GM21825 (cell line): ENCODE measurements at regions not wholly inside any gene's neighbourhood (a gene's known extent, or its start where the extent isn't known, plus 50 kb on each side); places are given as distances from the start of the nearest gene placed in this dataset.
A peak's percentile ranks its signal among the peaks of the same experiment; 100 is the strongest.
"Not testable (repeated sequence)": the region's sequence is repeated elsewhere in the genome, so short reads cannot be mapped to it uniquely, and the experiment has no call there.

Experiments used
- ATAC-seq: cut with Tn5 transposase; IDR thresholded peaks from one replicate; pipeline ENCODE4 v1.9.1; 2021; ENCODE audit warnings: mild to moderate bottlenecking, moderate library complexity; ENCODE audit not compliant: unreplicated experiment

GRCh38 chr1:70553567-70553956 is 142.5 kb downstream of the CTH start:
- no peak for ATAC-seq

DNA sequence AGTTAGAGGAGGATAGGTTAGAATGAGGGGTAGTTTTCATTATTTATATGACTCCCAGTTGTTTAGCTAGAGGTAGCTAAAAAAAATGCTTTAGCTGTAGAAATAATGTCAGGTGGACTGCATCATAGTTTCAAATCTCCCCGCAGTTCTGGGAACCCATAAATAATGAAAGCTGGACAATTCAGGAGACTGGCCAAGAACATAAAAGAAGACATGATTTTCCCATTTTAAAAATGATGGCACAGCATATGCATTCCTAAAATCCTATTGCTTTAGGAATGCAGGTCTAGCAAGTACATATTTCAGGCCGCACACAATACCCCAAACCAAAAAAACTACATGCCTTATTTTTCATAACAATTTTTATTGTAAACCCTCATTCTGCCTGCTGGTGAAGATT is 143.3 kb downstream of the CTH start:
- no peak for ATAC-seq

GRCh38 chr1:70556541-70556940 is 145.5 kb downstream of the CTH start:
- ATAC-seq, result no peak

- no peak for ATAC-seq
Observed at GRCh38 chr1:70567167-70567566, 156.1 kb downstream of the CTH start.

- no peak for ATAC-seq
Observed at GRCh38 chr1:70571191-70571590, 160.1 kb downstream of the CTH start.

DNA sequence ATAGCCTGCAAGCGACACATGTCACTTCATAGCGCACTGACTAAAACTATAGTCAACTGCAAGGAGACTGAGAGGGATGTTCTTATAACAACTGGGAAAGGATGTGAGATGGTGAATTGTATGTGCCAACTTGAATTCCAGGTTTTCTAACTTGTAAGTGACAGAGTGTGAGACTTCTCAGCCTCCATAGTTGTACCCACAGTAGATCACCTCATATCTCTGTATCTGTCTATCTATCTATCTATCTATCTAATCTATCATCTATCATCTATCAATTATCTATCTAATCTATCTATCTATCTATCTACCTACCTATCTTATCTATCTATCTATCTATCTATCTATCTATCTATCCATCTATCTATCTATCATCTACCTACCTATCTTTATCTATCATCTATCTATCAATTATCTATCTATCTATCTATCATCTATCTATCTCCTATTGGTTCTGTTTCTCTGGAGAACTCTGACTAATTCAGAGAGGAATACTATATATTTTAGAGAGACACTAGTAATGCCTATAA is 162.3 kb downstream of the CTH start:
- ATAC-seq, result no peak

DNA sequence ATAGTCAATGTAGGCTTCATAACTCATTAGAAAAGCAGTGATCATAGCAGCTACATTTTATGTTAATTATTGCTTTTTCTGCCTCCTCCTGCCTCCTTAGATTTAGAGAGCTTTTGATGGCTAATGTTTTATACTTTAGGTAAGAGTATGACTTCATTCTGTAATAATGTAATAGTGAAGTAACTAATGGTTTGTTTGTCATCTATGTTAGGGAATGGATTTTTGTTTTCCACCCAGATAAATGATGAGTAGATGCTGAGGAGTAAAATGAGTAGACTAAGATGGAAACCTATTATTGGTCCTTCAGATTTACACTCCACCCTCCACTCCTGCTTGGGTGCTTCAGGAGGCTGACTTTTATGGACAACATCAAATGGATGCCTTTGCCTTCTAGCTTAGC is 170.6 kb downstream of the CTH start:
- ATAC-seq, result no peak

DNA sequence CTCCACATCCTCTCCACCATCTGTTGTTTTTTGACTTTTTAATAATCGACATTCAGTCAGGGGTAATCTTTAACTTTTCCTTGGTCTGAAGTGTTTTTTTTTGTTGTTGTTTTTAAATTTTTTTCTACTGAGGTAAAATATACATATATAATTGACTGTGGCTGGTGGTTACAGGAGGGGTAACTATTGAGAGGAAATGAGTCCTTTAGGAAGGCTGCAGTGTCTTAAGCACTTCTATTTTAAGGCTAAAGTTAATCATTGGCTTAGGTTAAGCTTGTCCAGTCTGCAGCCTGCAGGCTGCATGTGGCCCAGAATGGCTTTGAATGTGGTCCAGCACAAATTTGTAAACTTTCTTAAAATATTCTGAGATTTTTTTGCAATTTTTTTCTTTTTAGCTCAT is 172.5 kb downstream of the CTH start:
- ATAC-seq, result peak; percentile 99

DNA sequence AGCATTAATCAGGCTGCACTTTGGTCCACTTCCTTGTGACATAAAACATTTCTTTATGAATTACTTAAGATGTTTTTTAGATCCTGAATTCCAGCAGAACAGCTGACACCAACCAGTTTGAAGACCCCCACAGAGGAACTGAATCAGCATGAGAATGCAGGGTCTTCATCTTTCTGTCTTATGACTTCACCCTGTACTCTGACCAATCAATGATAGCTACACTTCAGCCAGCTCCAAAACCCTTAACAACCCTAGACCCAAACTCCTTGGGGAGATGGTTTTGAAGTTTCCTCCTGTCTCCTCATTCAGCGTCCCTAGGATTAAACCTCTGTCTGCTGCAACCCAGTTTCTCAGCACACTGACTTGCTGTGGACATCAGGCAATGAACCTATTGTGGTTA is 175.0 kb downstream of the CTH start:
- ATAC-seq, result no peak

DNA sequence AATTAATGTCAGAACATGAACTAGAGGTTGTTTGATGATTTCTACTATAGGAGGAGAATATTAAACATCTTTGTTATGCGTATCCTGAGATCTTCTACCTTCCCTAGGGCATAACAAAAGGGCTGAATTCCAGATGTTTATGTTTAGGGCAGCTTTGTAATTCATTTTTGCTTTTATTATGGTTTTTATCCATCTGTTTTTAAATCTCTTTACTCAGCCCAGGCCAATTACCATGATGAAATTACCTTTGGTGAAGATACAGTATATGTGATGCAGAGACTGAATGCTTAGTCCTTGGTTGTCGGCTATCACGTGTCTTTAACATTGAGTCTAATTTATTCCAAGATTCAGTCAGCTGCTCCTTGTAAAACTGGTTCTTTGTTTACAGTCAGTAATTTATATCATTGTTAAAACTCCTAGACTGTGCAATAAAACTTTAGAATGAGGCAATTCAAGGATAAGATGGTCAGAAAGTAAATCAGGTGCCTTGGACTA is 176.9 kb downstream of the CTH start:
- no peak for ATAC-seq

- not testable (repeated sequence) for ATAC-seq
Observed at GRCh38 chr1:70593551-70593950, 182.5 kb downstream of the CTH start.

DNA sequence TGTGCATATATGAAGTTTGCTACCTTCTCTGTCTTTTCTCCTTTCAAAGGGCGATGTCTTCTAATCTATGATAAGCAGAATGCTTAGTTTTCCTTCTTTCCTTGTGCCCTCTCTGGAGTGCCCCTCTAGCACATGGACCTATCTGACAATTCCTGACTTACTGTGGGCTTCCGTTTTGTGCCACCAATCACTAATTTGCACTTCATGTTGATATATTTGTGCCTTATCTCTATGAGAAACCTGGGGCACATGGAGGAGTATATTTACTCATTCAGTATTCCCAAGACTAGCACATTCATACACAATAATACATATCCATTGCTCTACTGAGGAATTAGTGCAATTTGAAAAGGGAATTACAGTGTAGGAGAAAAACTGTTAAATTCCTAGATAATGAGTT is 197.7 kb downstream of the CTH start:
- no peak for ATAC-seq

GRCh38 chr1:70610164-70610563 is 199.1 kb downstream of the CTH start:
- ATAC-seq, result not testable (repeated sequence)

DNA sequence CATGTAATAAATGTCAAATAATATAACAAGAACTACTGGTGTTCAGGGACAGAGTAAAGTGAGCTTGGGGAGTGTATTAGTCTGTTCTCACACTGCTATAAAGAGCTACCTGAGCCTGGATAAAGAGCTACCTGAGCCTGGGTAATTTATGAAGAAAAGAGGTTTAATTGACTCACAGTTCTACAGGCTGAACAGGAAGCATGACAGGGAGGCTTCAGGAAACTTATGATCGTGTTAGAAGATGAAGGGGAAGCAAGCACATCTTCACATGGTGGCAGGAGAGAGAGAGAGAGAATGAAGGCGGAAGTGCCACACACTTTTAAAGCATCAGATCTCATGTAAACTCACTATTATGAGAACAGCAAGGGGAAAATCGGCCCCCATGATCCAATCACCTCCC is 205.9 kb downstream of the CTH start:
- ATAC-seq, result no peak

GRCh38 chr1:70617728-70618127 is 206.7 kb downstream of the CTH start:
- no peak for ATAC-seq

- ATAC-seq, result no peak
Observed at GRCh38 chr1:70627910-70628309, 216.8 kb downstream of the CTH start.

DNA sequence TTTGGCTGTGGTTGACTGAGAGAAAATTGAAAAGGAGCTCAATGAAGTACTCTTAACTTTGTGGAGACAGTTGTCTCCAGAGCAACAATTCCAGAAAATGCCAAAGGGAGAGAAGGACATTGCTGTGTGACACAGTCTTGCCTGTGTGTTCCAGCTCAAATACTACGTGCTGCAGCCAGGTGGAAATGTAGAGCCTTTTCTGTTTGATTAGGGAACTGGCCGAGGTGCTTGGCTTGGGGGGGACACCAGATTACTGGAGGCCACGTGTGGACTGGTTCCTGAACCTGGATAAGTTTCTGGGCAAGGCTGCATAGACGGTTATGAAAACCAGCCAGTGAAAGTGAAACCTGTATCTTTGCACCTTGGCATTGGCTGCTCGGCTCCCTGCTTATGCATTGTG is 217.9 kb downstream of the CTH start:
- ATAC-seq, result no peak

GRCh38 chr1:70633004-70633403 is 221.9 kb downstream of the CTH start:
- ATAC-seq, result no peak

GRCh38 chr1:70635868-70636267 is 224.8 kb downstream of the CTH start:
- no peak for ATAC-seq

- ATAC-seq, result no peak
Observed at GRCh38 chr1:70641868-70642267, 230.8 kb downstream of the CTH start.

- ATAC-seq, result no peak
Observed at GRCh38 chr1:70656361-70656760, 245.3 kb downstream of the CTH start.

- no peak for ATAC-seq
Observed at GRCh38 chr1:70659891-70660290, 248.8 kb downstream of the CTH start.

- ATAC-seq, result no peak
Observed at GRCh38 chr1:70666381-70667140, 255.5 kb downstream of the CTH start.
